ENCODE measurements at regions not wholly inside any gene's neighbourhood (a gene's known extent, or its start where the extent isn't known, plus 50 kb on each side); places are given as distances from the start of the nearest gene placed in this dataset.

DNA sequence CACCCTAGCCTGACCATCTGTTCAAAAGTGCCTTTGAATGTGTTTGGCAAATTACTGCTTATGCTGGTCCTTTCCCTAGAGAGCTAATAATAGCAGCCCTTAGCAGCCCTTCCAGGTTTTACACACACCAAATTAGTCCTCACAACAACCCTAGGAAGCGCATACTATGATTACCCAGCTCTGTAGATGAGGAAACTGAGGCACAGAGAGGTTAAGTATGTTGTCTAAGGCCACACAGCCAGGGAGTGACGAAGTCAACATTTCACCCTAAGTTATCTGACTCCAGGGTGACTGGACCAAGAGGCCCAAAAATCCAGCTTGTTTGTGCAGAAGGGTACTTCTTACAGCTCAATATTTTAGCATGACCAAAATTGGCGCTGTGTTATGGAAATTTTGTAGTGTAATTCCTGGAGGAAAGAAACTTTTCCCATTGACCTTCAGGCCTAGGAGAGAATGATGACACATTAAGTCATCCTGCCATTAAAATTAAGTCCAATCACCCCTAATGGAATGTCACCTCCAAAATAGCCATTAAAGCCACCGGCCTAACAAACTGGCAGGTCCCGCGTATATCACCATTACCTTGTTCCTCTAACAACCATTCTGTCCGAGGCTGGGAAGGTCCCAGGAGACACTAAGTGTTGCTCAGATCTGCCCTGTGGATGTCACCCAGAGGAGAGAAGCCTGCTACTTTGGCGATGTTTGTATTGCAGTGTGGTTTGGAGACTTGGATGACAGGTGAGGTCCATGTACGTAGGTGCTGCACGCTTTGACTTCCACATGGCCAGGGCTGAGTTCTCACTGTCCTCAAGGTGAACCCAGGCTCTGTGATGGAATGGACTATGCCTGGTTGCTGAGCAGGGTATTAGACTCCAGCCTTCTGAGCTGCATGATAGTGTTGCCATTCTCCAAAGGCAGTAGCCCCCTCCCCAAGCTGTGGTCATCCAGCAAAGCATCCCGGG is 258.3 kb downstream of the TOMM20 start:
- no peaks in the 10 kb centered on the region for H3K27me3 ChIP-seq
- no peak overlapping the region for H3K9ac ChIP-seq
- H4K20me1 ChIP-seq: no peaks in the 10 kb centered on the region
- no peak overlapping the region for H3K4me2 ChIP-seq
- no peaks in the 10 kb centered on the region for H3K36me3 ChIP-seq
- TF ChIP-seq Cebpa-rat (IDR thresholded peaks at IDR 0.05): no peak
- peaks cover 42 to 82% (median 58%) of the 10 kb centered on the region in 10 experiments for H3K4me1 ChIP-seq
- H3K4me3 ChIP-seq: no peak overlapping the region
- no peak overlapping the region for H3K27ac ChIP-seq
- H3K9me3 ChIP-seq (replicated peaks in 1 of 11): peaks cover 0 to 6% (median 3%) of the 10 kb centered on the region in 11 experiments; a peak in 9 of 22 replicates

DNA sequence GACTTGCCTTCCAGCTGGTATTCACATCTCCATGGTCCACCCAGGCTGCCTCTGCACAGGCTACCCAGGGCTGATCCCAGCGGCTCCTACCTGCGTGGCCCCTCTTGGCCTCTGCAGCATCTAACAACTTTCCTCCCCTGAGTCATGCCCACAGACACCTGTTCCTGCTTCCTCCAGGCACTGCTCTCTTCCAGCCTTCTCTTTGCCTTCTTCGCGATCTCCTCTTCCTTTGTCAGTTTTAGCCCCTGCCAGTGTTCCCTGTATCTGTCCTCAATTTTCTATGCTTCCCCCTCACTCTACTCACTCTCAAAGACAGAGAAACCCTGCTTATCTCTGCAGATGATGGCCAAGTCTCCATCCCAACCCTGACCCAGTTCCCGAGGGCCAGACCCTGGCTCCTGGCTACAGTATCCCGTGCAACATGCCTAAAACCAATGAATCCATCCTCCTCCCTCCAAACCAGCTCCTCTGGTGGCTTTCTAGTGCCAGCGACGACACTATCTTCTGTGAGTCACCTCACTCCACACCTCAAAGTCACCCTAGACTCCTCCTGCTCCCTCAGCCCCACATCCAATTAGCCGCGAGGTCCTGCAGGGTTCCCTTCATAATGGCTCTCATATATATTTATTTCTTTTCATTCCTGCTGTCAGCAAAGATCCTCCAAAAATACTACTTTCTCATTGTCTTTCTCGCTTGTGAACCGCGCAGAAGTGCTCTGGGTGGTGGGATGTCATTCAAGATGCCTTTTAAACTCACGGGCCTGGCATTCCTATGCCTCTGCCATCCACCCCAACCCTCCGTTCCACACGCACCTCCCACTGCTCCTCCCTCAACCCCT is 259.2 kb downstream of the TOMM20 start:
- no peak for TF ChIP-seq Cebpa-rat (IDR thresholded peaks at IDR 0.05)
- H3K4me1 ChIP-seq: peaks cover 40 to 76% (median 53%) of the 10 kb centered on the region in 10 experiments

DNA sequence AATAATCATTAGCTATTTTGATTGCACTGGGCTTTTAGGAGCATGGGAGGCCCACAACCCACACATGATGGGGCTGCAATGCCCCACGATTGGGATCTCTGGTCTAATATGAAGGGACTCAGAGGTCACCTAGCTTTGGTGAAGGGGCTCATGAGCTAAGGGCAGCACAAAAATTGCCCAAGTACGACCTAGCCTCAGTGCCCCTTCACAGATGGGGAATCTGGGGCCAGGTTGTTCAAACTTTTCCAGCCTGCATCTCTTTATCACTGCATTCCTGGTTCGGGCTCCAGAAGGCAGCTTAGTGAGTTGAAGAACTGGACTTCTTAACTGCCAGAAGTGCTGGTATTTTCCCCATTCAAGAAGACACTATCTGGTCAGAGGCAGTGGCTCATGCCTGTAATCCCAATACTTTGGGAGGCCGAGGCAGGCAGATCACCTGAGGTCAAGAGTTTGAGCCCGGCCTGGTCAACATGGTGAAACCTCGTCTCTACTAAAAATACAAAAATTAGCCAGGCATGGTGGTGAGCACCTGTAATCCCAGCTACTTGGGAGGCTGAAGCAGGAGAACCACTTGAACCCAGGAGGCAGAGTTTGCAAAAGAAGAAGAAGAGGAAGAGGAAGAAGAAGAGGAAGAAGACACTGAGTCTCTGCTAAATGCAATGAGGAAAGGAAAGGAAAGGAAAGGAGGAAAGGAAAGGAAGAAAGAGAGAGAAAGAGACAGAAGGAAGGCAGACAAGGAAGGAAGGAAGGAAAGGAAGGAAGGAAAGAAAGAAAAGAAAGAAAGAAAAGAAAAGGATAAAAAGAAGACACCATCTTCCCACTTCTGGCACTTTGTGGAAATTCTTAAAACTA is 258.5 kb upstream of the IRF2BP2 start:
- Histone ChIP-seq H3K9ac (no peak overlapping the region), H3K27ac (no peak overlapping the region), H3K36me3 (no peaks in the 10 kb centered on the region), H3K4me2 (peak overlapping the region in 4 of 11 experiments; percentile 7 to 28 (median 16); a peak in 4 of 22 replicates), H3K9me3 (replicated peaks in 1 of 11) (peaks cover 0 to 10% (median 7%) of the 10 kb centered on the region in 11 experiments; a peak in 9 of 22 replicates), H3K4me1 (peaks cover 47 to 76% (median 55%) of the 10 kb centered on the region in 10 experiments), H3K4me3 (no peak overlapping the region), H4K20me1 (no peaks in the 10 kb centered on the region), H3K27me3 (no peaks in the 10 kb centered on the region)
- no peak for TF ChIP-seq Cebpa-rat (IDR thresholded peaks at IDR 0.05)

More for the DNA sequence above, 259.2 kb downstream of the TOMM20 start:
- H3K27me3 ChIP-seq: no peaks in the 10 kb centered on the region
- H3K4me2 ChIP-seq: peak overlapping the region in 5 of 11 experiments; percentile 7 to 30 (median 26); a peak in 8 of 22 replicates
- no peaks in the 10 kb centered on the region for H4K20me1 ChIP-seq
- no peak overlapping the region for H3K4me3 ChIP-seq
- H3K9ac ChIP-seq: no peak overlapping the region
- H3K9me3 ChIP-seq (replicated peaks in 1 of 11): peaks cover 0 to 10% (median 7%) of the 10 kb centered on the region in 11 experiments; a peak in 9 of 22 replicates
- no peaks in the 10 kb centered on the region for H3K36me3 ChIP-seq
- no peak overlapping the region for H3K27ac ChIP-seq

- Histone ChIP-seq H3K4me3 (no peak overlapping the region), H3K27me3 (no peaks in the 10 kb centered on the region), H3K4me2 (peak overlapping the region; percentile 6 to 68 (median 39); a peak in 17 of 22 replicates), H3K9ac (no peak overlapping the region), H3K27ac (peak overlapping the region in 5 of 11 experiments; percentile 43 to 68 (median 52); a peak in 9 of 22 replicates), H3K36me3 (no peaks in the 10 kb centered on the region), H3K4me1 (peaks cover 48 to 79% (median 57%) of the 10 kb centered on the region in 10 experiments), H4K20me1 (no peaks in the 10 kb centered on the region), H3K9me3 (replicated peaks in 1 of 11) (peaks cover 0 to 12% (median 8%) of the 10 kb centered on the region in 11 experiments; a peak in 12 of 22 replicates)
- no peak for TF ChIP-seq Cebpa-rat (IDR thresholded peaks at IDR 0.05)
These were observed 256.3 kb upstream of the IRF2BP2 start for GRCh38 chr1:234866007-234866866.

DNA sequence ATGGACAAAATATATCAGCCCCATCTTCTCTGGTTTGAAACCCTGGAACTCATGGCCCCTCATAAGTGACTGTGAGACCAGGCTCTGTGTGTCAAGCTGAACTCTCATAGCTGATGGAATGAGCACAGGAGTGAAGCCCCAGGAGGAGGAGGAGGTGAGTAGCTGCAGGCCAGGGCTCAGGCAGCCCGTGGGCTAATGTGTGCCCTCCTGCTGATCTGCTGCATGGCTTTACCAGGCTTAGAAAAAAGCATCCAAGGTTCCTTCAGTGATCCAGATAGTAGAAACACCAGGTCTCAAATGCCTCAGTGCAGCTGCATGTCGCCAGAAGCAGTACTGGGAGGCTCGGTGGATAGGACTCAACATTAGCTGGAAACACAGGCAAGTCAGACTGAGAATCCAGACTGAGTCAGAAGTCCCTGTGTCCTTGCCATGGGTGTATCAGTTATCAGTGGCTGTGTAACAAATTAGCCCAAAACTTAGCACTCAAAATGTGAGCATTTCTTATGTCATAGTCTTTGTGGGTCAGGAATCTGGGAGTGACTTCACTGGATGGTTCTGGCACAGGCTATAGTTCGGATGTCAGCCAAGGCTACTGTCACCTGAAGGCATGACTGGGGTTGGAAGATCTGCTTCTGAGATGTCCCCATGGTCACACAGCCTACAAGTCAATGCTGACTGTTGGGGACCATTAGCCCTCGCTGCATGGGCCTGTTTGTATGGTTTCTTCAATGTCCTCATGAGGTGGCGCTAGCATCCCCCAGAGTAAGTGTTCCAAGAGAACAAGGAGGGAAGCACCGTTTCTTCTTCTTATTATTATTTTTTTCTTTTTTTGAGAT is 255.4 kb upstream of the IRF2BP2 start:
- Histone ChIP-seq H3K4me1 (peaks cover 43 to 70% (median 50%) of the 10 kb centered on the region in 10 experiments), H3K4me3 (no peak overlapping the region), H3K36me3 (no peaks in the 10 kb centered on the region), H3K9me3 (replicated peaks in 1 of 11) (peaks cover 0 to 20% (median 15%) of the 10 kb centered on the region in 11 experiments; a peak in 17 of 22 replicates), H3K27ac (peak overlapping the region in 5 of 11 experiments; percentile 43 to 68 (median 52); a peak in 6 of 22 replicates), H4K20me1 (no peaks in the 10 kb centered on the region), H3K9ac (no peak overlapping the region), H3K27me3 (no peaks in the 10 kb centered on the region), H3K4me2 (peak overlapping the region in 9 of 11 experiments; percentile 6 to 68 (median 45); a peak in 12 of 22 replicates)
- no peak for TF ChIP-seq Cebpa-rat (IDR thresholded peaks at IDR 0.05)

DNA sequence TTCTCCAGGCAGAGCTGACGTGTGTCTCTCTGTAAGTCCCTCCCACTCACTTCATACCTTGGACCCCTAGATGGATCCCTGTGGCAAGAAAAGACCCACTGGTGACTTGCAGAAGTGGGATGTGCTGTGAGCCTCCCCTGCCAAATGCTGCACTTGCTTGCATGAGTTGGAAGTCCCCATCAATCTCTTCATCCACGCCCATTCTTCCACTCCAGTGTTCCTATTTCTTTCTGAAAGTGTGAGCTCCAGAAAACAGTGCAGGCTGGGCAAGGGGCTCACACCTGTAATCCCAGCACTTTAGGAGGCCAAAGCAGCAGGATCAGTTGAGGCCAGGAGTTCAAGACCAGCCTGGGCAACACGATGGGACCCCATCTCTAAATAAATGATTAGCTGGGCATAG is 254.1 kb upstream of the IRF2BP2 start:
- no peak overlapping the region for H3K4me3 ChIP-seq

More for the DNA sequence above, 254.1 kb upstream of the IRF2BP2 start:
- TF ChIP-seq Cebpa-rat (IDR thresholded peaks at IDR 0.05): no peak
- Histone ChIP-seq H3K4me1 (peaks cover 38 to 58% (median 43%) of the 10 kb centered on the region in 10 experiments), H3K9me3 (replicated peaks in 1 of 11) (peaks cover 0 to 21% (median 16%) of the 10 kb centered on the region in 11 experiments; a peak in 17 of 22 replicates), H4K20me1 (no peaks in the 10 kb centered on the region), H3K9ac (no peak overlapping the region), H3K27ac (peak overlapping the region in 1 of 11 experiments; percentile 70; a peak in 1 of 22 replicates), H3K4me2 (peak overlapping the region in 8 of 11 experiments; percentile 23 to 87 (median 81); a peak in 11 of 22 replicates), H3K36me3 (no peaks in the 10 kb centered on the region), H3K27me3 (no peaks in the 10 kb centered on the region)
